ENCODE measurements at regions not wholly inside any gene's neighbourhood (a gene's known extent, or its start where the extent isn't known, plus 50 kb on each side); places are given as distances from the start of the nearest gene placed in this dataset.

DNA sequence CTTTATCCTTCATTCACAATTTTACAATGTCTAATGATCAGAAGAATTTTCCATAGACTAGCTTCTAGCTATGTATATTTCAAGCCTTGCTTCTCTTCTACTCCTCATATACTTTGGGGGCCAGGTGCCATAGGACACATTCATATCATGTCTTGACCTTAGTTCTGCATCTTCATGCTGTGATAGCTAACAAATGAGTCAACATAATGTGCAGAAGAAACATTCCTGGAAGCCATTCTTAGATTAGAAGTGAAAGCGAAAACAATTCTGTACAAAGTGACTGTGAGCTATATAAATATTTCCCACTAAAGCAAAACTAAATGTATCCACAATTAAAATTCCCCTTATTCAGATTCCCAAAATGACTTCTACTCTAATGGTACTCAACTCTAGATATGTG lies 320.2 kb upstream of the NREP start:
- Histone ChIP-seq H3K4me2 (ENCODE audit: low read depth, low read length) (no peak overlapping the region), H3K18ac (ENCODE audit: low read depth, low read length) (no peak overlapping the region), H3K79me1 (ENCODE audit: low read depth in 1 of 2, low read length in 2 of 2) (no peaks in the 10 kb centered on the region), H4K5ac (ENCODE audit: low read depth, low read length) (no peak overlapping the region), H2BK20ac (ENCODE audit: low read depth, low read length) (no peak overlapping the region), H3K56ac (ENCODE audit: extremely low read depth, insufficient read depth, low read length) (no peak overlapping the region), H3K36me3 (ENCODE audit: control insufficient read depth, insufficient read depth, low read length) (no peaks in the 10 kb centered on the region), H3K27me3 (ENCODE audit: control insufficient read depth, insufficient read depth, low read length) (no peaks in the 10 kb centered on the region), H3K14ac (replicated peaks; ENCODE audit: low read depth, low read length) (no peak overlapping the region), H2AFZ (replicated peaks; ENCODE audit: low read length, poor library complexity) (no peak overlapping the region), H4K20me1 (ENCODE audit: insufficient read depth, low read length) (no peaks in the 10 kb centered on the region), H3K4ac (ENCODE audit: low read depth, low read length) (no peak overlapping the region), H3K27ac (ENCODE audit: insufficient read depth, low read length) (no peak overlapping the region), H3K9me1 (ENCODE audit: insufficient read depth, low read length) (no peaks in the 10 kb centered on the region), H2AK9ac (replicated peaks; ENCODE audit: low read depth, low read length, poor library complexity) (no peak overlapping the region), H3K4me1 (ENCODE audit: control insufficient read depth, insufficient read depth, low read length) (no peaks in the 10 kb centered on the region), H4K91ac (ENCODE audit: insufficient read depth, low read depth, low read length) (no peak overlapping the region), H3K23ac (ENCODE audit: low read depth, low read length) (no peak overlapping the region), H3K4me3 (ENCODE audit: insufficient read depth, low read depth, low read length) (no peak overlapping the region), H2BK120ac (ENCODE audit: low read depth, low read length) (no peak overlapping the region), H2BK5ac (ENCODE audit: low read depth, low read length, poor library complexity, severe bottlenecking) (no peak overlapping the region), H3K9me3 (ENCODE audit: control insufficient read depth, insufficient read depth, low read length) (no peaks in the 10 kb centered on the region), H2AK5ac (ENCODE audit: low read depth, low read length) (no peak overlapping the region), H3K9ac (ENCODE audit: low read depth, low read length) (no peak overlapping the region), H4K8ac (ENCODE audit: low read depth in 2 of 2, low read length in 2 of 2) (no peak overlapping the region), H2BK15ac (ENCODE audit: low read depth, low read length) (no peak overlapping the region)
- intact Hi-C loops (cut with micrococcal nuclease) (no loop called here), dilution Hi-C loops (cut with HindIII; ENCODE audit: low sequenced_read_pairs, unreplicated experiment) (no loop called here), in situ Hi-C loops (cut with MboI; ENCODE audit: low sequenced_read_pairs) (no loop called here)
- TF ChIP-seq, protein P1, sequence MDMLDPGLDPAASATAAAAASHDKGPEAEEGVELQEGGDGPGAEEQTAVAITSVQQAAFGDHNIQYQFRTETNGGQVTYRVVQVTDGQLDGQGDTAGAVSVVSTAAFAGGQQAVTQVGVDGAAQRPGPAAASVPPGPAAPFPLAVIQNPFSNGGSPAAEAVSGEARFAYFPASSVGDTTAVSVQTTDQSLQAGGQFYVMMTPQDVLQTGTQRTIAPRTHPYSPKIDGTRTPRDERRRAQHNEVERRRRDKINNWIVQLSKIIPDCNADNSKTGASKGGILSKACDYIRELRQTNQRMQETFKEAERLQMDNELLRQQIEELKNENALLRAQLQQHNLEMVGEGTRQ (IDR thresholded peaks at IDR 0.05; ENCODE audit: low read depth, low read length), result no peak
- TF ChIP-seq RAD21 (IDR thresholded peaks at IDR 0.05; ENCODE audit: low read length), result no peak
- TF ChIP-seq, protein P2, sequence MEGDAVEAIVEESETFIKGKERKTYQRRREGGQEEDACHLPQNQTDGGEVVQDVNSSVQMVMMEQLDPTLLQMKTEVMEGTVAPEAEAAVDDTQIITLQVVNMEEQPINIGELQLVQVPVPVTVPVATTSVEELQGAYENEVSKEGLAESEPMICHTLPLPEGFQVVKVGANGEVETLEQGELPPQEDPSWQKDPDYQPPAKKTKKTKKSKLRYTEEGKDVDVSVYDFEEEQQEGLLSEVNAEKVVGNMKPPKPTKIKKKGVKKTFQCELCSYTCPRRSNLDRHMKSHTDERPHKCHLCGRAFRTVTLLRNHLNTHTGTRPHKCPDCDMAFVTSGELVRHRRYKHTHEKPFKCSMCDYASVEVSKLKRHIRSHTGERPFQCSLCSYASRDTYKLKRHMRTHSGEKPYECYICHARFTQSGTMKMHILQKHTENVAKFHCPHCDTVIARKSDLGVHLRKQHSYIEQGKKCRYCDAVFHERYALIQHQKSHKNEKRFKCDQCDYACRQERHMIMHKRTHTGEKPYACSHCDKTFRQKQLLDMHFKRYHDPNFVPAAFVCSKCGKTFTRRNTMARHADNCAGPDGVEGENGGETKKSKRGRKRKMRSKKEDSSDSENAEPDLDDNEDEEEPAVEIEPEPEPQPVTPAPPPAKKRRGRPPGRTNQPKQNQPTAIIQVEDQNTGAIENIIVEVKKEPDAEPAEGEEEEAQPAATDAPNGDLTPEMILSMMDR (conservative IDR thresholded peaks at IDR 0.05; ENCODE audit: low read depth, low read length), result no peak
- TF ChIP-seq RFX5 (IDR thresholded peaks at IDR 0.05; ENCODE audit: low read depth, low read length), result no peak
- TF ChIP-seq MXI1 (IDR thresholded peaks at IDR 0.05; ENCODE audit: borderline replicate concordance, low read depth, low read length), result no peak
- TF ChIP-seq, protein P3, sequence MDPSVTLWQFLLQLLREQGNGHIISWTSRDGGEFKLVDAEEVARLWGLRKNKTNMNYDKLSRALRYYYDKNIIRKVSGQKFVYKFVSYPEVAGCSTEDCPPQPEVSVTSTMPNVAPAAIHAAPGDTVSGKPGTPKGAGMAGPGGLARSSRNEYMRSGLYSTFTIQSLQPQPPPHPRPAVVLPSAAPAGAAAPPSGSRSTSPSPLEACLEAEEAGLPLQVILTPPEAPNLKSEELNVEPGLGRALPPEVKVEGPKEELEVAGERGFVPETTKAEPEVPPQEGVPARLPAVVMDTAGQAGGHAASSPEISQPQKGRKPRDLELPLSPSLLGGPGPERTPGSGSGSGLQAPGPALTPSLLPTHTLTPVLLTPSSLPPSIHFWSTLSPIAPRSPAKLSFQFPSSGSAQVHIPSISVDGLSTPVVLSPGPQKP (IDR thresholded peaks at IDR 0.05; ENCODE audit: borderline replicate concordance, low read depth, low read length), result no peak
- no peak for TF ChIP-seq FOS (IDR thresholded peaks at IDR 0.05; ENCODE audit: low read depth, low read length)
- TF ChIP-seq SMC3 (IDR thresholded peaks at IDR 0.05; ENCODE audit: low read depth, low read length), result no peak
- no peak for TF ChIP-seq CHD1 (IDR thresholded peaks at IDR 0.05; ENCODE audit: low read depth, low read length)
- TF ChIP-seq MAFK (IDR thresholded peaks at IDR 0.05; ENCODE audit: low read depth, low read length), result no peak
- no peak for TF ChIP-seq MAZ (IDR thresholded peaks at IDR 0.05; ENCODE audit: borderline replicate concordance, low read depth, low read length)
- no peak for TF ChIP-seq CEBPB (IDR thresholded peaks at IDR 0.05; ENCODE audit: low read depth, low read length)
- no peak for TF ChIP-seq NFE2L2 (IDR thresholded peaks at IDR 0.05; ENCODE audit: low read depth, low read length)
- ChIA-PET CTCF (interaction anchor here (0.6 kb wide), 1 partner anchor 113 kb away, joined by 3 read pairs; no protein-coding TSS in a partner anchor), POLR2A (ENCODE audit: unreplicated experiment) (no interaction called here)
- BruUV-seq (replicated peaks), result no TSS peak
- ATAC-seq (ENCODE audit: low read depth) (peak; percentile 42; the same call in 1 of the 2 replicates), DNase-seq (peak; percentile 52)
- WGBS, 2 experiments (ENCODE audit: extremely low coverage in 2 of 2, insufficient read length in 1 of 2), result no CpG with 5 or more reads among the region's 1 CpG
